ENCODE measurements at regions not wholly inside any gene's neighbourhood (a gene's known extent, or its start where the extent isn't known, plus 50 kb on each side); places are given as distances from the start of the nearest gene placed in this dataset.

GRCh38 chr5:60332244-60333004 is 367.5 kb downstream of the DEPDC1B start:
- no peak overlapping the region for H3K27ac ChIP-seq
- TF ChIP-seq CTCF (IDR thresholded peaks at IDR 0.05) (no peak), ZFX (IDR thresholded peaks at IDR 0.05; ENCODE audit: borderline replicate concordance) (no peak)

- no peak overlapping the region for H3K27ac ChIP-seq
Measured at GRCh38 chr5:60330236-60330635, 369.7 kb downstream of the DEPDC1B start.

DNA sequence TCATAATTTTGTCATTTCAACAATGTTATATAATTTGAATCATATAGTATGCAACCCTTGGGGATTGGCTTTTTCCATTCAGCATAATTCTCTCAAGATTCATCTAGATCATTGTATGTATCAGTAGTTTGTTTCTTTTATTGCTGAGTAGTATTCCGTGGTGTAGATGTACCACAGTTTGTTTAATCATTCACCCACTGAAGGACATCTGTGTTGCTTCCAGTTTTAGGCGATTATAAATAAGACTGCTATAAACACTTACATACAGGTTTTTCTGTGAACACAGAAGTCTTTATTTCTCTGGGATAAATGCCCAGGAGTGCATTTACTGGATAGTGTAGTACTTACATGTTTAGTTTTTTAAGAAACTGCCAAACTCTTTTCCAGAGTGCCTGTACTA is 374.1 kb downstream of the DEPDC1B start:
- TF ChIP-seq ZFX (IDR thresholded peaks at IDR 0.05; ENCODE audit: borderline replicate concordance), result no peak
- no peak for TF ChIP-seq CTCF (IDR thresholded peaks at IDR 0.05)
- H3K27ac ChIP-seq, result no peak overlapping the region

More at GRCh38 chr5:60330236-60330635, 369.7 kb downstream of the DEPDC1B start:
- no peak for TF ChIP-seq ZFX (IDR thresholded peaks at IDR 0.05; ENCODE audit: borderline replicate concordance)

DNA sequence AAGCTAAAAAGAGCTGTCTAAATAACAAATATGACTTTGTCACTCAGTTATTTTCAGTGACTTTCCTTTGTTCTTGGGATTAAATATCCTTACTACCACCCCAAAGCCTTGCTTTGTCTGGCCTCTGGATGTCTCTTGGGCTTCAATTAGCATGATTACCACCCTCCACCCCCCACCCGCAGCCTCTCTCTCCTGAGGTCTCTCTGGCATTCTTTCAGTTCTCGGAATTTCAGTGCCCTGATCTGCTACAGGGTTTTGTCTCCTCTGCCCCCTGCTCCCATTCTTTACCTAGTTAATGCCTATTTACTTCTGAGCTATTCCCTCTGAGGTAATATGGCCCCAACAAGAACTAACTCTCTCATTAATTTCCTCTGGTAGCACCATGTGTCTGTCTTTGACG is 376.4 kb downstream of the DEPDC1B start:
- H3K27ac ChIP-seq, result no peak overlapping the region
- TF ChIP-seq ZFX (IDR thresholded peaks at IDR 0.05; ENCODE audit: borderline replicate concordance) (no peak), CTCF (IDR thresholded peaks at IDR 0.05) (no peak)

DNA sequence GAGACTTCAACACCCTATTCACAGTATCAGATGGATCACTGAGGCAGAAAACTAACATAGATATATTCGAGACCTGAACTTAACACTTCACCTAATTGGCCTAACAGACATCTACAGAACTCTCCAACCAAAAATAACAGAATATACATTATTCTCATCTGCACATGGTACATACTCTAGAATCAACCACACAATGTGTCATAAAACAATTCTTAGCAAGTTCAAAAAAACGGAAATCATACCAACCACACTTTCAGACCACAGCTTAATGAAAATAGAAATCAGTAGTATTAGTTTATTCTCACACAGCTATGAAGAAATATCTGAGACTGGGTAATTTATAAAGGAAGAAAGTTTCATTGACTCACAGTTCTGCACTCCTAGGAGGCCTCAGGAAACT is 387.9 kb downstream of the DEPDC1B start:
- no peak for TF ChIP-seq ZFX (IDR thresholded peaks at IDR 0.05; ENCODE audit: borderline replicate concordance)
- no peak for TF ChIP-seq CTCF (IDR thresholded peaks at IDR 0.05)
- H3K27ac ChIP-seq, result no peak overlapping the region

DNA sequence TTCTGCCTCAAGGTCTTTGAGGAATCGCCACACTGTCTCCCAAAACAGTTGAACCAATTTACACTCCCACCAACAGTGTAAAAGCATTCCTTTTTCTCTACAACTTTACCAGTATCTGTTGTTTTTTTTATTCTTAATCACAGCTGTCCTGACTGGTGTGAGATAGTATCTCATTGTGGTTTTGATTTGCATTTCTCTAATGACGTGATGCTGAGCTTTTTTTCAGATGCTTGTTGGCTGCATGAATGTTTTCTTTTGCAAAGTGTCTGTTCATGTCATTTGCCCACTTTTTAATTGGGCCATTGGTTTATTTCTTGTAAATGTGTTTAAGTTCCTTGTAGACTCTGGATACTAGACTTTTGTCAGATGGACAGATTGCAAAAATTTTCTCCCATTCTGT is 400.0 kb downstream of the DEPDC1B start:
- H3K27ac ChIP-seq, result no peak overlapping the region
- TF ChIP-seq CTCF (IDR thresholded peaks at IDR 0.05) (no peak), ZFX (IDR thresholded peaks at IDR 0.05; ENCODE audit: borderline replicate concordance) (no peak)

- TF ChIP-seq ZFX (IDR thresholded peaks at IDR 0.05; ENCODE audit: borderline replicate concordance), result no peak
- TF ChIP-seq CTCF (IDR thresholded peaks at IDR 0.05), result no peak
- no peak overlapping the region for H3K27ac ChIP-seq
Measured at GRCh38 chr5:60297658-60298057, 402.3 kb downstream of the DEPDC1B start.

GRCh38 chr5:60295423-60295822 is 401.9 kb upstream of the PDE4D start:
- TF ChIP-seq ZFX (IDR thresholded peaks at IDR 0.05; ENCODE audit: borderline replicate concordance), result no peak
- TF ChIP-seq CTCF (IDR thresholded peaks at IDR 0.05), result peak; percentile 80
- H3K27ac ChIP-seq, result peak overlapping the region; percentile 100
